OCI-LY1 (cell line): ENCODE measurements at regions not wholly inside any gene's neighbourhood (a gene's known extent, or its start where the extent isn't known, plus 50 kb on each side); places are given as distances from the start of the nearest gene placed in this dataset.

Source experiments
- H2AFZ ChIP-seq: fragments of 200-600 bp; sonication (generic), shearing (Covaris generic); 2 replicates; pipeline ENCODE4 v1.6.0; 2014; ENCODE audit warnings: antibody characterized with exemption, mild to moderate bottlenecking, low read length
- H3F3A ChIP-seq: fragments of 200-600 bp; sonication (generic), shearing (Covaris generic); 2 replicates; pipeline ENCODE4 v1.6.0; 2014; ENCODE audit warnings: mild to moderate bottlenecking, antibody characterized with exemption, low read length, moderate library complexity; ENCODE audit not compliant: insufficient read depth
- H3K27ac ChIP-seq: fragments of 200-600 bp; sonication (generic); 2 replicates; pipeline ENCODE4 v1.5.1; 2014; ENCODE audit warnings: low read length, mixed run types, mild to moderate bottlenecking, low read depth; ENCODE audit not compliant: poor library complexity, severe bottlenecking
- H3K27me3 ChIP-seq: fragments of 200-600 bp; sonication (generic); 2 replicates; pipeline ENCODE4 v1.6.0; 2014; ENCODE audit warnings: antibody characterized with exemption, mild to moderate bottlenecking, low read length, moderate library complexity; ENCODE audit not compliant: insufficient read depth
- H3K36me3 ChIP-seq: fragments of 200-600 bp; sonication (generic); 2 replicates; pipeline ENCODE4 v1.6.1; 2014; ENCODE audit warnings: mild to moderate bottlenecking, antibody characterized with exemption, low read length, moderate library complexity, mixed read lengths; ENCODE audit not compliant: insufficient read depth
- H3K4me1 ChIP-seq: fragments of 200-600 bp; sonication (generic); 2 replicates; pipeline ENCODE4 v1.5.1; 2014; ENCODE audit warnings: mild to moderate bottlenecking, low read length, moderate library complexity; ENCODE audit not compliant: insufficient read depth, severe bottlenecking
- H3K4me2 ChIP-seq: fragments of 200-600 bp; sonication (generic), shearing (Covaris generic); 2 replicates; pipeline ENCODE4 v1.6.1; 2014; ENCODE audit warnings: low read length
- H3K4me3 ChIP-seq: fragments of 200-600 bp; sonication (generic); 2 replicates; pipeline ENCODE4 v1.5.1; 2014; ENCODE audit warnings: low read length, low read depth, mild to moderate bottlenecking, mixed read lengths; ENCODE audit not compliant: poor library complexity, severe bottlenecking
- H3K79me2 ChIP-seq: fragments of 200-600 bp; shearing (Covaris generic); 2 replicates; pipeline ENCODE4 v1.6.1; 2016; ENCODE audit warnings: mixed run types, low read length, mixed read lengths; ENCODE audit not compliant: insufficient read depth
- H3K9ac ChIP-seq: fragments of 200-600 bp; sonication (generic), shearing (Covaris generic); 2 replicates; pipeline ENCODE4 v1.6.1; 2014; ENCODE audit warnings: mild to moderate bottlenecking, low read length, mixed read lengths
- H3K9me2 ChIP-seq: fragments of 200-600 bp; sonication (generic), shearing (Covaris generic); 2 replicates; pipeline ENCODE4 v1.6.1; 2014; ENCODE audit warnings: low read depth, mild to moderate bottlenecking, low read length, mixed read lengths
- H3K9me3 ChIP-seq: fragments of 200-600 bp; shearing (Covaris generic); 2 replicates; pipeline ENCODE4 v1.6.1; 2014; ENCODE audit warnings: low read length, mixed read lengths
- H4K20me1 ChIP-seq: fragments of 200-600 bp; sonication (generic), shearing (Covaris generic); 2 replicates; pipeline ENCODE4 v1.6.0; 2016; ENCODE audit warnings: mild to moderate bottlenecking, low read length; ENCODE audit not compliant: insufficient read depth
- CTCF ChIP-seq: fragments of 200-600 bp; sonication (generic), shearing (Covaris generic); IDR thresholded peaks from 2 replicates; pipeline ENCODE4 v1.5.1; 2017; ENCODE audit warnings: mild to moderate bottlenecking, antibody characterized with exemption, low read length, moderate library complexity, mixed read lengths
- EZH2 ChIP-seq: fragments of 200-600 bp; sonication (generic), shearing (Covaris generic); IDR thresholded peaks from 2 replicates; pipeline ENCODE4 v1.8.0; 2017; ENCODE audit warnings: borderline replicate concordance, mixed run types, mild to moderate bottlenecking, antibody characterized with exemption, low read length, moderate library complexity, mixed read lengths

- H3K4me2 ChIP-seq, result no peak overlapping the region
- peaks cover 33% of the 10 kb centered on the region for H3K4me1 ChIP-seq
- H2AFZ ChIP-seq, result peak overlapping the region; percentile 34; the same call in 1 of the 2 replicates
- H3K79me2 ChIP-seq, result no peaks in the 10 kb centered on the region
- H3K9ac ChIP-seq, result no peak overlapping the region
- no peak overlapping the region for H3K4me3 ChIP-seq
- H3K9me2 ChIP-seq, result no peaks in the 10 kb centered on the region
- H3F3A ChIP-seq, result no peaks in the 10 kb centered on the region
- no peaks in the 10 kb centered on the region for H3K27me3 ChIP-seq
- TF ChIP-seq CTCF (no peak), EZH2 (no peak)
- H3K9me3 ChIP-seq, result no peaks in the 10 kb centered on the region
- H3K27ac ChIP-seq, result no peak overlapping the region
- H4K20me1 ChIP-seq, result no peaks in the 10 kb centered on the region
- H3K36me3 ChIP-seq, result no peaks in the 10 kb centered on the region
Measured at GRCh38 chr2:41719756-41720155, 328.1 kb upstream of the PKDCC start.

GRCh38 chr2:41720331-41721251 lies 327.2 kb upstream of the PKDCC start:
- Histone ChIP-seq H3K36me3 (no peaks in the 10 kb centered on the region), H3K79me2 (no peaks in the 10 kb centered on the region), H3K27me3 (no peaks in the 10 kb centered on the region), H3K4me2 (peak overlapping the region; percentile 11; the same call in 1 of the 2 replicates), H3K27ac (no peak overlapping the region), H3K9ac (no peak overlapping the region), H4K20me1 (no peaks in the 10 kb centered on the region), H3K4me3 (no peak overlapping the region), H3K4me1 (peaks cover 28% of the 10 kb centered on the region), H2AFZ (peak overlapping the region; percentile 34; the same call in 1 of the 2 replicates), H3K9me3 (no peaks in the 10 kb centered on the region), H3F3A (no peaks in the 10 kb centered on the region), H3K9me2 (no peaks in the 10 kb centered on the region)
- TF ChIP-seq CTCF (no peak), EZH2 (no peak)

DNA sequence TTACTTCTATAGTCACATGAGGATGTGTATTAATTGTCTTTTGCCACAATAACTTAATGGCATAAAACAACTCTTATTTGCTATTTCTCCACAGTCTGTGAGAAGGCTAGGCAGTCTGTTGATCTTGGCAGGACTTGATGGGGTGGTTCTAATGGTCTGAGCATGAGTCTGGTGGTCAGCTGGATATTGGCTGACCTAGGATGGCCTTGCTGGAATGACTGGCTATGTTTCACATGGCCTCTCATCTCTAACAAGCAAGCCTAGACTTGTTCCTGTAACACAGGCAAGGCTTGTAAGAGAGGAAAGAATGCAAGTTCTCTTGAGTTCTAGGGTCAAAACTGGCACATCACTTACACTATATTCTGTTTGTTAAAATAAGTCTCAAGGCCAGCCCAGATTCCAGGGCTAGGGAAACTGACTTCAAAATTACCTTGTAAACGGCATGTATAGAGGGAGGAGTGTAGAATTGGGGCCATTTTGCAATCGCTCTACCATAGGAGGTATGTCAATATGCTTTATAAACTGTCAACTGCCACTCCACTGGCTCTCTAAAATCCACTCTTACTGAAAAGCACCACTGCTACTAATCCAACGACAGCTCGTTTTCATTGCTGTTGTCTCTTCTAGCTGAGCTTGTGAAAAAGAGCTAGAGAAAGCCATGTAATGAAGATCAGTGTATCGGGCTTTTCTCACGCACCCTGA lies 325.0 kb upstream of the PKDCC start:
- Histone ChIP-seq H3K9ac (no peak overlapping the region), H3K27me3 (no peaks in the 10 kb centered on the region), H4K20me1 (no peaks in the 10 kb centered on the region), H3K79me2 (no peaks in the 10 kb centered on the region), H2AFZ (no peak overlapping the region), H3K36me3 (no peaks in the 10 kb centered on the region), H3K27ac (no peak overlapping the region), H3K4me3 (no peak overlapping the region), H3K9me3 (no peaks in the 10 kb centered on the region), H3F3A (no peaks in the 10 kb centered on the region), H3K9me2 (no peaks in the 10 kb centered on the region), H3K4me2 (no peak overlapping the region), H3K4me1 (peaks cover 6% of the 10 kb centered on the region)
- no peak for TF ChIP-seq CTCF
- TF ChIP-seq EZH2, result no peak
